ENCODE measurements at regions not wholly inside any gene's neighbourhood (a gene's known extent, or its start where the extent isn't known, plus 50 kb on each side); places are given as distances from the start of the nearest gene placed in this dataset.
"Not testable (repeated sequence)": the region's sequence is repeated elsewhere in the genome, so short reads cannot be mapped to it uniquely, and the experiment has no call there.

DNA sequence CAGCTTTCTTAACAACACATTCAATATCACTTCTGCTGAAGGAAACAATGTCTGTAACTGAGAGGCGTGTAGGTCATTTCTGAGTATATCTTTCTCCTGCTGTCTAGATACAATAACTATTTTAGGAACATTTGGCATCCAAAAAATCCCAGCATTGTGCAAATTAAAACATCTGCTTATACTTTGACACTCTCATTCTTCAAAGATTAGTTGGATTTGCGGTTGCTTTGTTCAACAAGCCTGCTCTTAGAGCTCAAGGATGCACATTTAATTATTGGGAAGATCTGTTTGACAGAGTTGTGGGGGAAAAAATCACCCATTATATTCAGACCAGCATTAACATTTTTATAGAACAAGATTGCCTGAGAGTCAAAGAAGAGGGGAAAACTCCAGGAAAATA, 449.5 kb upstream of the HNRNPA3 start:
- no peak for DNase-seq (ENCODE audit: low read depth, low spot score)

DNA sequence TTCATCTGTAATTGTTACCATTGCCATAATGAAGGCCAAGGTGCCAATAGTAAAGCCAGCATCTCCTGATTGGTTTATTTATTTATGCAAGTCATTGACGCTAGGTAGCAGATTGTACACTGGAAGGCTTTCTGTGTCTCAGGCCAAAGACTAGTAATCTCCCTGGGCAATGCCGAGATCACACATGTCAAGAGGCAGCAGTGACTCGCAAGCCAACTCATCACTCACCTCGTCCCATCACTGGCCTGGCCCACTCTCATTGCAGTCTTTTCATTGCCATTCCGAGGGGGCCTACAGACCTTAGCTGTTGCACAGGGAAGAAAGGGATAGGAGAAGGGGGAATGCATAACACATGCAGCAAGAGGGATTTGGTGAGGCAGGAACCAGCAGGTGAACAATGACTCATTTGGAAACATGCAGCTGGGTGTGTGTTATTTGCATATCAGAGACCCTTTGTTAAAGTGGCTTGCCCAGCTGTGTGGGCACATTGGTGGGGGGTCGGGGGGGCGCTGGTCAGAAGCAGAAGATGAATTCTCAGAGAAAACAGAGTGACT, 448.7 kb upstream of the HNRNPA3 start:
- DNase-seq (ENCODE audit: low read depth, low spot score) = no peak

DNA sequence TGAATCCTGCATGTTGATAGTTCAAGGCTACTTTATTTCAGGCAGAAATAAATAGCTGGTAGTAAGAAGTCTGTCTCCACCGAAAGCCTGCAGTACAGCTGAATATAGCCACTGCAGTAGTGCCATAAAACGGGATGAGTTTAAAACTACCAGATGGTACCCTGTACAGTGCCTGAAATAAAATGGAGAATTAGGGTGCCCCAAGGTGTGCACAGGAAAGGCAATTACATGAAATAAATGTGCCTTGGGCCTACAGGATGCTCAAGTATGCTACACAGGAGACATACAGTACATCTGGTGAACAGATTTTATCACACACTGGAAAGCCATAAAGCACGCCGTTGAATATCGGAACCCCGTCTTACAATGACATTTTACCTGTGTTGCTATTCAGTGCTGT, 447.7 kb upstream of the HNRNPA3 start:
- DNase-seq (ENCODE audit: low read depth, low spot score) = no peak

DNA sequence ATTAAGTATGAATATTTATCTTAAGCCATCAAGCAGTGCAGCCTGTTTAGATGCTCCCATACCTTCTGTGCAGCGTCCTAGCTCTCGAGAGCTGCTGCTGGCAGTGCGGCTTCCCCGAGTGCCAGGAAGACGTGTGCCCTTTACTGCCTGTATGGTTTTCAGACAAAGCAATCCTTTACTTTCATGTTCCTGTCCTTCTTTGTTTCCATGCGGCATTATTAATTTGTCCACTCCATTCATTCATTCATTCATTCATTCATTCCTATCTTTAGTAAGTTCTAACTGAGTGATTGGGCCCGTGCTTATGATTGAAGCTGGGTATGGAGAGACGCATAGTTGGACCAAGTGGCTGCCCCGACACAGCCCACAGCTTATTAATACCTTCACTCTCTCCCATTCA, 446.6 kb upstream of the HNRNPA3 start:
- no peak for DNase-seq (ENCODE audit: low read depth, low spot score)

DNA sequence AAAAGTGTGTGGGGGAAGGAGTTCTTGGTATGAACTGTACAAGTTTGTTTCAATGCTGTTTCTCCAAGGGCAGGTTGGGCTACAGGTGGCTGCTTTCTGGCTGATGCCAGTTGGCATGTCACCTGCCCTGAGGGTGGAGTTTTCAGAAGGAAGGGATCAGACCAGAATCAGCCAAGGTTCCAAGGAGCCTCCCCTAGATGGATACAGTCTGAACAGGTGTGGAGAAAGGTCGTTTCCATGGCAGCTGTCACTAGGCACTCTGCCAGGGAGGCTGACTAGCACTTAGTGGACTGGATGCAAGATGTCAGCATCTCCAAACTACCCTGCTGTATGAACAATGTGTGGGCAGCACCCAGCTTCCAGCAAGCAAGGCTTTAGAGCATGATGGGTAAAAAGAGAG, 444.4 kb upstream of the HNRNPA3 start:
- no peak for DNase-seq (ENCODE audit: low read depth, low spot score)

DNA sequence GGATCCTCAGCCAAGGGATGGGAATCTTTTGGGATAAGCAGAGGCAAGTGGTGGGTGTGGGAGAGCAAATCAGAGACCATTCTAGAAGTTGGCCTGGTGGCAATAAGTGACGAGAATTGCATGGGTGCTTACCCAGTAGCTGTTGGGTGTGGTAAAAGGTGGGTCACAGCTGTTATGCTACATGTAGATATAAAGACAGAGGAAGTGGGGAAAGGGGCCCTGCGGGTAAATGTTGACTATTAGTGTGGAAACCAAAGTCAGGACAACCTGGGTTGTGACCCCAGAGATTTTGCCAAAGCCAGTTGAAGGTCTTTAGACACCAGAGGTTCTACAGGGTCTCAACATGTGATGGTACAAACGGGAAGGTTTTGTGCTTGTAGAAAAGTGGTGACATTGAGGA, 443.6 kb upstream of the HNRNPA3 start:
- no peak for DNase-seq (ENCODE audit: low read depth, low spot score)

DNA sequence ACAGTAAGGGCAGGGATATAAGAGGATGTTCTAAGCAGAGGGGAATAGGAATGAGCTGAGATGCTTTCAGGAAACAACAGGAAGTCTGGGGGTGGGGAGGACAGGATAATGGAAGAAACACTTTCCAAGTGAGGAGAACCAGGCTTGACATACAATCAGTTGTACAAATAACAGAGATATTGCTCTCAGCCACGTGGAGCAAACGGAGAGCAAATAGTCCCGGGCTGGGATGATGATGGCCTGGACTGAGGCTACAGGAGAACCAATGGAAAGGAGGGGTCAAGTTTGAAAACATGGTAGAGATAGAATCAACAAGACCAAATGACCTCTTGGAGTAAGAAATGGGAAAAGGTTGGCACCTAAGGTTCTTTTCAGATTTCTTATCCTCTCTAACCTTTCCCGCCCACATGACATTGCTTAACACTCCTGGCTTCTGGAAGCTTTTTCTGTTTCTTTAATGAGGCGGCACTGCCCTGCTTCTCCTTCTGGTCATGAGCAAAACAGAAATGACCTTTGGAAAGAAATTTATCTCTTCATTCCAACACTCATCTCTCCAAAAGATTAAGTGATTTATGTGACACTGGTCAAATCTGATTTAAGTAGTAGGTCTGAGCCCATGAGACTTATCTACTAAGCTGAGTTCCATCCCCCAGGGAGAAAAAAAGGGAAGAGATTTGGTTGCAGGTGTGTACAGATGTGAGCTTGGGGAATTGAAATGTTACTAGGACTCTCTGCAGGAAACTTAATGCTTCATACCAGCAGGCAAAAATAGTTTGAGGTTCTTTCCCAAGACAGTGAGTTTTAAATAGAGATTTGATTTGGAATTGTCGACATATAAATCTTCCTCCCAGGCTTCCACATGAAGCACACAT, 442.9 kb upstream of the HNRNPA3 start:
- no peak for DNase-seq (ENCODE audit: low read depth, low spot score)

DNA sequence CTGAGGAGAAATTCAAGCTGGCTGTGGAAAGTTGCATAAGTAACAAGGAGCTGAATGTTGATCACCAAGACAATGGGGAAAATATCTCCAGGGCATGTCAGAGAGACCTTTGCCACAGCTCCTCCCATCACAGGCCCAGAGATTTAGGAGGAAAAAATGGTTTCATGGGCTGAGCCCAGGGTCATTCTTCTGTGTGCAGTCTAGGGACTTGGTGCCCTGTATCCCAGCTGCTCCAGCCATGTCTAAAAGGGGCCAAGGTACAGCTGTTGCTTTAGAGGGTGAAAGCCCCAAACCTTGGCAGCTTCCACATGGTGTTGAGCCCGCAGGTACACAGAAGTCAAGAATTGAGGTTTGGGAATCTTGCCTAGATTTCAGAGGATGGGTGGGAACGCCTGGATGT, 439.8 kb upstream of the HNRNPA3 start:
- DNase-seq (ENCODE audit: low read depth, low spot score) = no peak

DNA sequence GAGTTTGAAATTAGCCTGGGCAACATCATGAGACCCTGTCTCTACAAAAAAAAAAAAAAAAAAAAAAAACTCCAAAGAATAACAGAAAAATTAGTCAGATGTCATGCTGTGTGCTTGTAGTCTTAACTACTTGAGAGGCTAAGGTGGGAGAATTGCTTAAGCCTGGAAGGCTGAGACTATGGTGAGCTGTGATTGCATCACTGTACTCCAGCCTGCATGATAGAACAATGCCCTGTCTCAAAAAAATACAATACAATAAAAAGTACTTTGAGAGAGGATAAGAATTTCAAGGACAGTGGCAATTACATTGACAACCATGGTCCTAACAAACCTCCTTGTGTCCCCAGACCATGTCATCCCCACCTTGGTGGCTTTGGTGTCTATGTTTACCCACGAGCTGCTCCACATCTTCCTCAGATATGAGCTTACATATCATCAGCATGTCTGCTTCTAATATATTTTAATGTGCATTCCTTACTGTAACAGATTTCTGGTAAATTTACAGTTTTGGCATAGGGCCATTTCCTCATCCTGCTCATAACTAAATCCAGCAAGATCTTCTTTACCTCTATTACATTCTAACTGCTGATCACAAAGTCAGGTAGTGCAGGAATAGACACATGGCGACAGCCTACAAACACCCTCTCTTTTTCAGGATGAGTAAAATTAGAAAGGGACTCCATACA, 437.7 kb upstream of the HNRNPA3 start:
- no peak for DNase-seq (ENCODE audit: low read depth, low spot score)

DNA sequence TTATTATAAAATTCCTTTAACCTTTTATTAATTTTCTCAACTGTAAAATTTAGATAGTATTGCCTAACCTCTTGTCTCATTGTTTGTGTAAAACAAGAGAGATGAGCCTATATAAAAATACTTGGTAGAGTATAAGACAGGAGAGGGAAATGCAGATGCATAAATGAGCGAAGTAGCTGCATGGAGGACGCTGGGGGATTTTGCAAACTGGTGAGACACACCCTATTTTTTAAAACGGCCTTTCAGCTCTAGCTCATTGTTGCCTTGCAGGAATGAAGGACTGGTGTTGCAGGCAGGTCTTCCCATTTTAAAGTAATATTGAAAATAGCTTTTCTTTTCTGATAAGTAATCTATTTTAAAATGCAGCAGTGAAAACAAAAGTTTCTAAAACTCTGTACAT, 435.3 kb upstream of the HNRNPA3 start:
- DNase-seq (ENCODE audit: low read depth, low spot score) = no peak

DNA sequence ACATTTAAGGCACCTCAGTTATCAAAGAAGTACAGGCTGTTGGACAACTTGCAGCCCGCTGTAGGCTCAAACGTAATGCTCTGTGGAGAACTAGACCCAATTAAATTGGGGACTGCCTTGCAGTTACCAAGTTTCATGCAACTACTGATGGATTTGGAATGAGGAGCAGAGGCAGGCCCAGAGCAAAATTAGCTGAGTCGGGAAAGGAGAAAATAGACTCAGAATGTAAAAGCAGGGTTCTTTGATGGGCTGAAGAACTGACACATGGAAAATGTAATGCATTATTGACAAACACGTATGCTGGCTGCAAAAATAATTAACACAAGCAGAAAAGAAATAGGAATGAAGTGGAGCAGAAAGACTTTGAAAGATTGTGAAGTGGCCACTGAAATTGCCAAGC, 432.7 kb upstream of the HNRNPA3 start:
- DNase-seq (ENCODE audit: low read depth, low spot score) = no peak

DNA sequence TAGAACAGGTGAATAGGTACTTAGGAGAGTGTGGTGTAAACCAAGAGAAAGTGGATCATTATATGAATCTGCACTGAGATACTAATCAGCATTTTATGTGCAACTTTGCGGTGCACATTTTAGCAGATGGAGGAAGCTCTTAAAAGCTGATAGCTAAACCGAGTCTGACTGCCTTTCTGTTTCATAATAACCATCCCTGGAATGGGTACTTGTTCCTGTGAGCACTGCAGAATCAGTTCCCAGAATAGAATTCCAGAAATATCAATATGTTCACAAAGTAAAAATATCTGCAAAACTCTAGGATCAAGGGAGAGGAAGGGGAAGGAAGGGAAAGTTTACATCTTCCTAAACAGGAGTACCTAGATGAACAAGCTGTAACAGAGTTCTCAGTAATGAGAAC, 432.2 kb upstream of the HNRNPA3 start:
- no peak for DNase-seq (ENCODE audit: low read depth, low spot score)

DNA sequence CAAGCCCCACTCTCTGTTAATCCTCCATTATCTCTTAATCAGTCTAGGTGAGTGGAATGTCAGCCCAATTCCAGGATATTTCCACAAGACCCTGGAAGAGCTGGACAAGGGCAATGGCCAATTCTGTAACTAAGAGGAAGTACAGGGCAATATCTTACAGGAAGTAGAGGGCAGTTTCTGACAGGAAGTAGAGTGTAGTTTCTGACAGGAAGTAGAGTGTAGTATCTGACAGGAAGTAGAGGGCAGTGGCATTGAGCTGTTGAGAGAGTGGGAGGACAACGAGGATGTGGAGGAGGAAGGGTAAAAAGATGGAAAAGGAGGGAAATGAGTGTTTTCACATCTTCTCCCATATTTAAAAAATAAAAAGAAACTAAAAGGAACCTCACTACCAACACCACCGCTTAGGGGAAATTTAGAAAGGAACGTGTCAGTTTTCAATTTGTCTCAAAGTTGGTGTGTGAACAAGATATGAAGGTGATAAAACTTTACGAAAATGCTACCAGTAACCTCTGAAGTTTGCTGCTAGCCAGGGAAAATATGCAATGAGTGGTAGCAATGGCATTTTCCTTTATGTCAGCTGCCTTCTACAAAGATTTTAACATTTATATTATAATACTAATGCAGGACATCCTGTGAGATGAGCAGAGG, 430.9 kb upstream of the HNRNPA3 start:
- no peak for DNase-seq (ENCODE audit: low read depth, low spot score)

DNA sequence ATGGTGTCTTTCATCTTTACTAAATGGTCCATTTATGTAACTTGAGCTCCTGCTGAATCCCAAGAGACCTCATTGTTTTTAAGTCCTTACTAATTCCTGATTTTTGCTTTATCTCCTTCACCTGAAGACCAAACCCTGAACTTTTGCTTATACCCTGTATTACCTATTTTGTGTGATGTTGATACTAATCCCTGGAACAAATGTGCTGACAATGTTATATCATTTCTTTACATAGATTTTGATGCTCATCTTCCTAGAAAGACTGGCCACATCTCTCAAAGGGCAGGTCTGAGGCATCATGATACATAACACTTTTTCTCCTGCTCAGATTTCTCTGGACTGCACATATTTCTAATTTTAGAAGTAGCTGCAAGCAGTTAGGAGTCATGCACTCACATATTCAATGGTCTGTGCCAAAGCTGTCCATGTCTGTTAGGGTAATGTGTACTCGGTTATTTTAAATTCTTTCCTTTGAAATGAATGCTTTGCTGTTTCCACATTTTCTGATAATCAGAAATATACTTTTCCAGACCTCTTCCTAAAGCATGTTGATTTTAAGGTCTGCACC, 427.9 kb upstream of the HNRNPA3 start:
- no peak for DNase-seq (ENCODE audit: low read depth, low spot score)

DNA sequence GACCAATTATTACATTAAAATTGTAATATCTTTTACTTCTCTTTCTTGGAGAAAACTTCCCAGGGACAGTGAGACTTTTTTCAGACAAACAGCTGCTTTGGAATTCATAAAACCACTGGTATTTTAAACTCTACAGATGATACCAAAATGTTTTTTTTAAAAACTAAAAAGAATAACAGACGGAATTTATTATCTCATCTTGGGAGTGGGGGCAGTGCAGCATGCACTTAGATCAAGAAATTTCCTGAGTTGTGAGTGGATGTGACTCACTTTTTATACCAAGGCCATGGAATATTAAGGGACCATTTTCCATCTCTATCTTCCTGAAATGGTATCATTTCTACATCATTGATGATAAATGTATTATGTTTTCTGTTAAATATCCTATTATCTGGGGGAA, 422.8 kb upstream of the HNRNPA3 start:
- DNase-seq (ENCODE audit: low read depth, low spot score) = no peak

DNA sequence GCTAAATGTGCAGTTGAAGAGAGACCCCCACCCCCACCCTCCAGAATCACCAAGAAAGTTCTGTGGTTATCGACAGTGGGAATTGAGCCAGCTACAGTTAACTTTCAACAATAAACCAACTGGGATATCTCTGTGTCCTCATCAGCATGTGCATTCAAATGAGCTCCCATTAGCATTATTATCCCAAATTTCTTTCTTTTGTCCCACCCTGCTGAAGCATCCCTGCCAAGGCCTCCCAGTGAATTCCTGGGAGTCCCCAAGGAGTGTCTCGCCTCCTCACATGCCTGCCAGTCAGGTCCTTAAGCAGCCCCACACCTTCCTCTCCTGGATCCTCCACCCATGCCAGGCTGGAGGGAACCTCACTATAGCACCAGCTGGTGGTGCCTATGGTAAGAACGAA, 422.1 kb upstream of the HNRNPA3 start:
- no peak for DNase-seq (ENCODE audit: low read depth, low spot score)

DNA sequence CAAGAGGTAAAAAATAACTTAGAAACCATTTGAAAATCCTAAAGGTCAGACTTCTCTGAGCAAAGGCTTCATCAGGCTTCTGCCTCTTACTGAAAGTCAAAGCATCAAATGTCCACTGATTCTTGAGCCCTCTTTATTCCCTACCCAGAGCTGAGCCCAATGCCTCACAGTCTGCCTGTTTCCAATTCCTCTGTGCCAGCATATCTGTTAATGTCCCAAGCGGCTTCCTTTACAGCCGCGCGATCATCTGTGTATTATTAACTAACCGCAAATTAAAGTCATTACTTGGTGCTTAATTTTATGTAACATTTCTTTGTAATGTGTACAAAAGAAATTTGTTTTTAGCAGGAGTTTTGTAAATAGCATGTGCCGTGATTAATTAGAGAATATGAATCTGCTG, 418.8 kb upstream of the HNRNPA3 start:
- no peak for DNase-seq (ENCODE audit: low read depth, low spot score)

DNA sequence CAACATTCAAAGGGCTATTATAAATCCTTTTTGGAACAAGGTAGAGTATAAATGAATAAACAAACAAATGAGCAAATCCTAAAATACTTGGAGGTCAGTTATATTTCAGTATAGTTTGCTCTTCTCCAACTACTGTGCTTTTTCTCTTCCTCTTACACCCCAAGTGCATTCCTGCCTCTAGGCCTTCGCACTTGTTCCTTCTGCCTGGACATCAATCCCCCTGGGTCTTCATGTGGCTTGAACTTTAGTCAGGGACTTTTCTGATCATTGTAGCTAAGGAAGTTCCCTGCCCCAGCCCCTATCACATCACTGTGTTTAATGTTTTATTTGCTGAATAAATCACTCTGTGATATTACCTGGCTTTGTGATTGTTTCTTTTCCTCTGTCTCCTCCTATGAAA, 418.2 kb upstream of the HNRNPA3 start:
- DNase-seq (ENCODE audit: low read depth, low spot score) = no peak

DNA sequence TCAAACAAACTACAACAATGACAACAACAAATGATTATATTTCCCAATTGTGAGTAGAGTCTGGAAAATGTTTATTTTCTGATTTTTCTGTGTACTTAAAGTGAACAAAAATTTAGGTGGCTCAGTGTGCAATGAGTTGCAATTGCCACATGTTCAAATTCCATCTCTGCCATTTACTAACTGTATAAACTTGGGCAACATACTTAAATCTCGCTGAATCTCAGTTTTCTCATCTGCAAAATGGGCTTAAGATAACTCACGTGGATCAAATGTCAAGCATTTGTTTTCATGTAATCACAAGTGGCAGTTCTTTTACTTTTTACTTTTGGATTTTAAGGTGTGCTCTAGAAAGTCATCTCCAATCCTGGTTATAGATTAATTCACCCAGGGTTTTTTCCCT, 416.8 kb upstream of the HNRNPA3 start:
- DNase-seq (ENCODE audit: low read depth, low spot score) = no peak

DNA sequence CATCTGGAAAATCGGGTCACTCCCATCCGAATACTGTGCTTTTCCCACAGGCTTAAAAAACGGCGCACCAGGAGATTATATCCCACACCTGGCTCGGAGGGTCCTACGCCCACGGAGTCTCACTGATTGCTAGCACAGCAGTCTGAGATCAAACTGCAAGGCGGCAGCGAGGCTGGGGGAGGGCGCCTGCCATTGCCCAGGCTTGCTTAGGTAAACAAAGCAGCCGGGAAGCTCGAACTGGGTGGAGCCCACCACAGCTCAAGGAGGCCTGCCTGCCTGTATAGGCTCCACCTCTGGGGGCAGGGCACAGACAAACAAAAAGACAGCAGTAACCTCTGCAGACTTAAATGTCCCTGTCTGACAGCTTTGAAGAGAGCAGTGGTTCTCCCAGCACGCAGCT, 415.9 kb upstream of the HNRNPA3 start:
- DNase-seq (ENCODE audit: low read depth, low spot score) = not testable (repeated sequence)

DNA sequence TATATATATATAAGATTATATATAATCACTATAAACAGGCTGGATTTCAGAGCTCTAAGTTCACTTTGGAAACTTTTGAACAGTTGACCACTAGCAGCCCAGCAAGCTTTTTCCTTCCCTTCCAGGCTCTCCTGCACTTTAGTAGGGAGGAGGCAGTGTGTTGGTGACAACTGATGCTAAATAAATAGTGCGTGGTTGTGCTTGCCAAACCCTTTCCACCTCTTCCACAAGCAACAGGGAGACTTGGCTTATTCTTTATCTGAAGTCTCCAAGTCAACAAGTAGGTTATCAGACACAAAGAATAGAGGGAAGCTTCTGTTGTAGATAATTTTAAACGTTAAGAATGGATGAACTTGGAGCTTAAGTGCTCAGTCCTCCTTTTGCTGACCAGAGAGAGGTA, 408.2 kb upstream of the HNRNPA3 start:
- no peak for DNase-seq (ENCODE audit: low read depth, low spot score)

DNA sequence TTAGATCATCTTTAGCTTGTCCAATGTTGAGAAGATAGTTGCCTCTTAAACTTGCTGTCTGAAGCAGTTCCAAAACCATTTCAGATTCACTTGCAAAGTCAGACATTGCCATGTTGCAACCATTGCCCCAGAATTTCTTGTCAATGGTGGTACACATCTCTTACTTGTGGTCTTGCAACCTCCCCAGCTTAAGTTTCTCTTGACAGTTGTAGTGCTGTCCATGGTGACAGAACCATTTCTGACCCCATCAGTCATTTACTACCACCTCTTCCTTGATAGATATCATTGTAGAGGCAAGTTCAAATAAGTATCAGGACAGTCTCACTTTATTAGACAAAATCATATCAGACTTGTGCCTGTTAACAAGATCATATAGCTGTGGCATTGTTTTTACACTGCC, 407.2 kb upstream of the HNRNPA3 start:
- DNase-seq (ENCODE audit: low read depth, low spot score) = no peak

Data from smooth muscle cell of the brain vasculature (primary cell).